ENCODE measurements at regions not wholly inside any gene's neighbourhood (a gene's known extent, or its start where the extent isn't known, plus 50 kb on each side); places are given as distances from the start of the nearest gene placed in this dataset.

- ChIA-PET CTCF (interaction anchor here (0.8 to 2.7 kb wide), 6 partner anchors 12 to 56 kb away, joined by 3 to 17 read pairs (median 4); no protein-coding TSS in a partner anchor), POLR2A (interaction anchor here (0.6 kb wide), 1 partner anchor 106 kb away, joined by 3 read pairs; no protein-coding TSS in a partner anchor)
- Histone ChIP-seq H3K9me2 (no peaks in the 10 kb centered on the region), H2AFZ (ENCODE audit: low read depth) (no peak overlapping the region), H3K4me2 (no peak overlapping the region; the same call in 1 of the 2 replicates), H3K27ac (ENCODE audit: low read depth in 2 of 2, low read length in 1 of 2) (no peak overlapping the region), H3K9ac (no peak overlapping the region), H3K36me3 (replicated peaks in 1 of 2; ENCODE audit: control insufficient read depth in 1 of 2, insufficient read depth in 2 of 2, low read length in 1 of 2) (no peaks in the 10 kb centered on the region), H3K9me3 (no peaks in the 10 kb centered on the region), H3K4me1 (ENCODE audit: control insufficient read depth in 1 of 2, insufficient read depth in 2 of 2, low read depth in 1 of 2, low read length in 1 of 2) (peaks cover 4 to 10% of the 10 kb centered on the region in 2 experiments; a peak in 1 of 4 replicates), H3K27me3 (ENCODE audit: insufficient read depth) (no peaks in the 10 kb centered on the region), H3F3A (replicated peaks; ENCODE audit: insufficient read depth) (peaks cover 7% of the 10 kb centered on the region), H4K20me1 (ENCODE audit: insufficient read depth) (no peaks in the 10 kb centered on the region), H3K4me3 (ENCODE audit: low read depth in 2 of 2, low read length in 1 of 2) (no peak overlapping the region), H3K79me2 (ENCODE audit: insufficient read depth) (peaks cover 10% of the 10 kb centered on the region; the same call in 1 of the 2 replicates)
- WGBS (ENCODE audit: low lambda C conversion rate) = 60% methylated on average over 8 of the region's 19 CpGs
- no peak for DNase-seq
- TF ChIP-seq RFX5 (IDR thresholded peaks at IDR 0.05; ENCODE audit: low read length) = no peak
- TF ChIP-seq FOXJ3 (CRISPR knock-in tag; IDR thresholded peaks at IDR 0.05) = no peak
- no peak for TF ChIP-seq ZBTB33 (IDR thresholded peaks at IDR 0.05; ENCODE audit: borderline replicate concordance, low read depth)
- TF ChIP-seq MXI1 (IDR thresholded peaks at IDR 0.05; ENCODE audit: low read depth, low read length) = no peak
- no peak for TF ChIP-seq FOXM1 (IDR thresholded peaks at IDR 0.05; ENCODE audit: low read depth)
- TF ChIP-seq CHD2 (IDR thresholded peaks at IDR 0.05; ENCODE audit: low read length, partially characterized antibody) = no peak
- no peak for TF ChIP-seq TCF12 (IDR thresholded peaks at IDR 0.05)
- TF ChIP-seq USF1 (IDR thresholded peaks at IDR 0.05; ENCODE audit: borderline replicate concordance, low read depth) = no peak
Measured at GRCh38 chr16:85402910-85403692, 210.0 kb upstream of the GSE1 start.

GRCh38 chr16:85403693-85404092 lies 209.4 kb upstream of the GSE1 start:
- no peak overlapping the region for H3K4me3 ChIP-seq (ENCODE audit: low read depth in 2 of 2, low read length in 1 of 2)
- no peak for TF ChIP-seq FOSL2 (IDR thresholded peaks at IDR 0.05; ENCODE audit: borderline replicate concordance, low read depth)
- TF ChIP-seq EZH2phosphoT487 (IDR thresholded peaks at IDR 0.05; ENCODE audit: borderline replicate concordance, low read depth) = no peak
- no peak for TF ChIP-seq RCOR1 (IDR thresholded peaks at IDR 0.05; ENCODE audit: low read length)
- no peak for TF ChIP-seq REST (IDR thresholded peaks at IDR 0.05; ENCODE audit: low read depth, low read length)
- no peak for TF ChIP-seq RFX5 (IDR thresholded peaks at IDR 0.05; ENCODE audit: low read length)
- no peak for TF ChIP-seq FOXJ3 (CRISPR knock-in tag; IDR thresholded peaks at IDR 0.05)
- no peak for TF ChIP-seq TCF12 (IDR thresholded peaks at IDR 0.05)
- TF ChIP-seq IRF3 (IDR thresholded peaks at IDR 0.05; ENCODE audit: low read depth, low read length) = no peak
- TF ChIP-seq CHD2 (IDR thresholded peaks at IDR 0.05; ENCODE audit: low read length, partially characterized antibody) = no peak
- no peak for TF ChIP-seq MAX (IDR thresholded peaks at IDR 0.05; ENCODE audit: low read depth)
- no peak for TF ChIP-seq GATA2 (CRISPR knock-in tag; IDR thresholded peaks at IDR 0.05)
- H3K9me2 ChIP-seq = no peaks in the 10 kb centered on the region
- POLR2A ChIA-PET = no interaction called here
- 92% methylated on average over 4 of the region's 6 CpGs for WGBS (ENCODE audit: low lambda C conversion rate)
- H3K27me3 ChIP-seq (ENCODE audit: insufficient read depth) = no peaks in the 10 kb centered on the region
- CTCF ChIA-PET = interaction anchor here (1.4 to 2.7 kb wide), 3 partner anchors 12 to 18 kb away, joined by 3 to 17 read pairs (median 16); no protein-coding TSS in a partner anchor
- no peaks in the 10 kb centered on the region for H4K20me1 ChIP-seq (ENCODE audit: insufficient read depth)
- H3K4me2 ChIP-seq = no peak overlapping the region
- H3K4me1 ChIP-seq (ENCODE audit: control insufficient read depth in 1 of 2, insufficient read depth in 2 of 2, low read depth in 1 of 2, low read length in 1 of 2) = peaks cover 4 to 5% of the 10 kb centered on the region in 2 experiments; a peak in 1 of 4 replicates
- no peaks in the 10 kb centered on the region for H3K36me3 ChIP-seq (replicated peaks in 1 of 2; ENCODE audit: control insufficient read depth in 1 of 2, insufficient read depth in 2 of 2, low read length in 1 of 2)
- H3K9me3 ChIP-seq = no peaks in the 10 kb centered on the region
- peaks cover 5% of the 10 kb centered on the region for H3F3A ChIP-seq (replicated peaks; ENCODE audit: insufficient read depth)
- H2AFZ ChIP-seq (ENCODE audit: low read depth) = no peak overlapping the region
- DNase-seq = no peak
- H3K9ac ChIP-seq = no peak overlapping the region
- H3K27ac ChIP-seq (ENCODE audit: low read depth in 2 of 2, low read length in 1 of 2) = no peak overlapping the region
- H3K79me2 ChIP-seq (ENCODE audit: insufficient read depth) = peaks cover 8% of the 10 kb centered on the region; the same call in 1 of the 2 replicates
